ENCODE measurements at regions not wholly inside any gene's neighbourhood (a gene's known extent, or its start where the extent isn't known, plus 50 kb on each side); places are given as distances from the start of the nearest gene placed in this dataset.

DNA sequence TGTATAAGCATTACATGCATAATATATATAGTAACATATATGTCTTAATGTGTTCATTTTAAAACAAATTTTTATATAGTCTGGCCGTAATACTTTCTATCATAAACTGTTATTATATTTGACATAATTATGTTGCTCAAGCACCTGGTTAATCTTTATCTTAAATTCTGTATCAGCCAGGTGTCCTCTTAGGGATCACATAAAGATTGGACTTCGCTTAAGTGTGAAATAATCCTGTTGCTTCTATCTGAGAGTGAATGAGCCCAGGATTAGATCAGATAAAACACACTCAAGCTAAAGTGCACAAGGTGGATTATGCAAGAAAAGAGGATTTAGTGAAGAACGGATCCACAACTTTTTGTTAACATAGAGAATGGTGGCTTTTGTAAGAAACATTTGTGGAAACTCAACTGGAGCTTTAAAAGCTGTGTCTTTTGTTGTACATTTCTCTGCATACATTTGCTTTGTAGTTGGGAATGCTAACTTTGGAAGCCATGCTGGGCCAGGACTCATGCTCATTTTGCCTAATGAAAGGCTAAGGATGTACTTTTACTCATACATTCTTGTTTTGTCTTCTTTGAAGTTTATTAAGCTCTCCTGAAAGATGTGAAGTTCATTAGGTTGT, 437.8 kb downstream of the ZIC1 start:
- Mint-ChIP-seq H3K4me3 (ENCODE audit: unreplicated experiment) (no peak overlapping the region), H3K27me3 (ENCODE audit: unreplicated experiment) (no peaks in the 10 kb centered on the region), H3K9me3 (ENCODE audit: unreplicated experiment) (no peaks in the 10 kb centered on the region), H3K4me1 (ENCODE audit: low read depth, unreplicated experiment) (no peaks in the 10 kb centered on the region), H3K36me3 (ENCODE audit: unreplicated experiment) (no peaks in the 10 kb centered on the region), H3K27ac (ENCODE audit: unreplicated experiment) (no peak overlapping the region)
- TF ChIP-seq CTCF (IDR thresholded peaks at IDR 0.05; ENCODE audit: partially characterized antibody, unreplicated experiment), result no peak
- DNase-seq, result no peak

DNA sequence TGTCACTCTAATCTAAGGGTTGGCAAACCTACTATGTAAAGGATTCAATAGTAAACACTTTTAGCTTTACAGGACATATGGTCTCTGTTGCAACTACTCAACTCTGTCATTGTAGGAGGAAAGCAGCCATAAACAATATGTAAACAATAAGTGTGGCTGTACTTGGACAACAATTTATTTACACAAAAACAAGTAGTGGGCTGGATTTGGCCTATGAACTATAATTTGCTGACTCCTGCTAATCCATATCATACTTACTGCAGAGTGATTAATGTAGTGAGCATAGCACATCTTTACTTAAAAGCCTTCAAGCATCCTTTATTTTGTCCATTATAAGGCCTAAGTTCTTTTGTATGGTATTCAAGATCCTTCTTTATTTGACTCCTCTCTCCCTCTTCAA, 441.9 kb downstream of the ZIC1 start:
- Mint-ChIP-seq H3K36me3 (ENCODE audit: unreplicated experiment) (no peaks in the 10 kb centered on the region), H3K27ac (ENCODE audit: unreplicated experiment) (no peak overlapping the region), H3K4me3 (ENCODE audit: unreplicated experiment) (no peak overlapping the region), H3K27me3 (ENCODE audit: unreplicated experiment) (no peaks in the 10 kb centered on the region), H3K4me1 (ENCODE audit: low read depth, unreplicated experiment) (no peaks in the 10 kb centered on the region), H3K9me3 (ENCODE audit: unreplicated experiment) (no peaks in the 10 kb centered on the region)
- no peak for TF ChIP-seq CTCF (IDR thresholded peaks at IDR 0.05; ENCODE audit: partially characterized antibody, unreplicated experiment)
- DNase-seq, result no peak

DNA sequence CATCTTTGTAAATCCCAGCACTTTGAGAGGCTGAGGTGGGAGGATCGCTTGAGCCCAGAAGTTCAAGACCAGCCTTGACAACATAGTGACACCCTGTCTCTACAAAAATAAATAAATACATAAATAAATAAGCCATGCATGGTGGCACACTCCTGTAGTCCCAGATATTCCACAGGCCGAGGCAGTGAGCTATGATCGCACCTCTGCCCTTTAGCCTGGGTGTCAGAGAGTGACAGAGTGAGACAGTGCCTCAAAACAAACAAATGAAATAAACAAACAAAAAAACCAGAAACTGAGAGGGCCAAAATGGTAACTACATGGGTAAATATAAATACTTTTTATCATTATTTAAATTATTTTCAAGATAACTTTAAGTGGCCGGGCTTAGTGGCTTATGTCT, 445.4 kb downstream of the ZIC1 start:
- H3K27me3 Mint-ChIP-seq (ENCODE audit: unreplicated experiment), result no peaks in the 10 kb centered on the region
- H3K4me3 Mint-ChIP-seq (ENCODE audit: unreplicated experiment), result no peak overlapping the region
- H3K9me3 Mint-ChIP-seq (ENCODE audit: unreplicated experiment), result no peaks in the 10 kb centered on the region
- DNase-seq, result no peak
- no peak for TF ChIP-seq CTCF (IDR thresholded peaks at IDR 0.05; ENCODE audit: partially characterized antibody, unreplicated experiment)
- H3K4me1 Mint-ChIP-seq (ENCODE audit: low read depth, unreplicated experiment), result no peaks in the 10 kb centered on the region
- no peaks in the 10 kb centered on the region for H3K36me3 Mint-ChIP-seq (ENCODE audit: unreplicated experiment)
- H3K27ac Mint-ChIP-seq (ENCODE audit: unreplicated experiment), result no peak overlapping the region

GRCh38 chr3:147864754-147865354, 455.7 kb downstream of the ZIC1 start:
- no peaks in the 10 kb centered on the region for H3K27me3 Mint-ChIP-seq (ENCODE audit: unreplicated experiment)
- no peak for TF ChIP-seq CTCF (IDR thresholded peaks at IDR 0.05; ENCODE audit: partially characterized antibody, unreplicated experiment)
- H3K9me3 Mint-ChIP-seq (ENCODE audit: unreplicated experiment), result peaks cover 5% of the 10 kb centered on the region
- DNase-seq, result no peak
- H3K4me3 Mint-ChIP-seq (ENCODE audit: unreplicated experiment), result no peak overlapping the region
- peaks cover 8% of the 10 kb centered on the region for H3K36me3 Mint-ChIP-seq (ENCODE audit: unreplicated experiment)
- H3K27ac Mint-ChIP-seq (ENCODE audit: unreplicated experiment), result no peak overlapping the region
- H3K4me1 Mint-ChIP-seq (ENCODE audit: low read depth, unreplicated experiment), result no peaks in the 10 kb centered on the region

GRCh38 chr3:147866561-147866960, 457.4 kb downstream of the ZIC1 start:
- Mint-ChIP-seq H3K27ac (ENCODE audit: unreplicated experiment) (no peak overlapping the region), H3K4me1 (ENCODE audit: low read depth, unreplicated experiment) (no peaks in the 10 kb centered on the region), H3K4me3 (ENCODE audit: unreplicated experiment) (no peak overlapping the region), H3K27me3 (ENCODE audit: unreplicated experiment) (no peaks in the 10 kb centered on the region), H3K9me3 (ENCODE audit: unreplicated experiment) (peaks cover 5% of the 10 kb centered on the region), H3K36me3 (ENCODE audit: unreplicated experiment) (peaks cover 8% of the 10 kb centered on the region)
- TF ChIP-seq CTCF (IDR thresholded peaks at IDR 0.05; ENCODE audit: partially characterized antibody, unreplicated experiment), result no peak
- no peak for DNase-seq
